Testis (tissue), 2 donors: ENCODE measurements at regions not wholly inside any gene's neighbourhood (a gene's known extent, or its start where the extent isn't known, plus 50 kb on each side); places are given as distances from the start of the nearest gene placed in this dataset.

Experiments used
- DNase-seq: peaks from one replicate; pipeline ENCODE4 v3.0.0-alpha.2; 2019
- H3K27ac ChIP-seq, 2 donors: fragments of 200-600 bp; sonication (generic); one replicate each; pipeline ENCODE4 v1.5.1; 2019
- H3K27me3 ChIP-seq: fragments of 200-600 bp; sonication (generic); one replicate; pipeline ENCODE4 v1.5.1; 2019
- H3K36me3 ChIP-seq: fragments of 200-600 bp; sonication (generic); one replicate; pipeline ENCODE4 v1.5.1; 2017; ENCODE audit warnings: low read depth; ENCODE audit errors: missing control alignments
- H3K4me1 ChIP-seq: fragments of 200-600 bp; sonication (generic); one replicate; pipeline ENCODE4 v1.5.1; 2019
- H3K4me3 ChIP-seq, 2 donors: fragments of 200-600 bp; sonication (generic); one replicate each; pipeline ENCODE4 v1.5.1; 2017 to 2019
- H3K9me3 ChIP-seq: fragments of 200-600 bp; sonication (generic); one replicate; pipeline ENCODE4 v1.5.1; 2017
- CTCF ChIP-seq, 3 experiments: fragments of 450-650 bp in 2 of 3; fragments of 200-600 bp in 1 of 3; sonication (generic) in 1 of 3; IDR thresholded peaks; one replicate each; pipeline ENCODE4 v1.5.1; 2016 to 2019; ENCODE audit warnings: antibody characterized with exemption in 3 of 3, mild to moderate bottlenecking in 2 of 3, moderate library complexity in 1 of 3
- POLR2A ChIP-seq: fragments of 450-650 bp; IDR thresholded peaks from one replicate; pipeline ENCODE4 v1.6.1; 2017; ENCODE audit warnings: antibody characterized with exemption, mild to moderate bottlenecking, moderate library complexity
- WGBS, 2 donors: methylation state at CpG; one replicate each; pipeline ENCODE4 v1.1.5; 2018; 5-methylcytosine and 5-hydroxymethylcytosine counted together
- intact Hi-C: fragments of 100-400 bp; cut with DNase I; formaldehyde crosslinking; loops from one replicate; pipeline ENCODE4 v1.15.1; 2023; ENCODE audit warnings: low total_unique reads

- no peak overlapping the region for H3K4me3 ChIP-seq
- H3K36me3 ChIP-seq, result no peaks in the 10 kb centered on the region
These were observed 152.1 kb upstream of the KYNU start for GRCh38 chr2:142725386-142725785.

DNA sequence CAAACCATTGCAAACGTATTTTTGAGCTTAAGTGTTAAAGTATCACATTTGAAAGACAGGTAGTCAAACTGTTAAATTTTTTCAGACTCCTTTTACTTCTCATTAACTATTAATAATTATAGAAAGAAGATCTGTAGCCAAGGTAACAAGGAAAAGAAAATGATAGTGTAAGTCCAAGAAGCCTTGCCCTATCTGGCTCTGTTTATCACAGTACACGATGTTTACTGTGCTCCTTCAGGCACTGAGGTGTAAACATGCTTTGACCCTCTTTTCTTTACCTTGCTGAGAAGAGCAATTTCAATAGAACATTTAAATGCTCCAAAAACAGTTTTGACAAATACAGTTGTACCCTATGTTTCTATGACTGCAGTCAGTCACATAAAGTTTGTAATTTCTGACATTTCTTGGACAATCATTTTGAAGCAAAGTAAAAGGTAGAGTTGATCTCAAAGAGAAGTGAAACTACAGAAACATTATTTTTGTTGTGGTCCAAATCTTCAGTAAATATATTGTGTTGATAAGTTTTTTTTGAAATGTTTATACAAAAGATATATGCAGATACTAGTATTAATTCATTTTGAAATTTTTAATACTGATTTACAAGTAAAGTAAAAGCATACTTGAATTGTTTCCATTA is 152.6 kb upstream of the KYNU start:
- intact Hi-C loops, result no loop called here

More at GRCh38 chr2:142725386-142725785, 152.1 kb upstream of the KYNU start:
- Histone ChIP-seq H3K27ac (no peak overlapping the region), H3K4me1 (no peaks in the 10 kb centered on the region), H3K27me3 (no peaks in the 10 kb centered on the region), H3K9me3 (no peaks in the 10 kb centered on the region)
- intact Hi-C loops, result no loop called here
- 84 to 85% methylated on average over 2 of the region's 2 CpGs for WGBS, 2 donors
- no peak for DNase-seq
- TF ChIP-seq POLR2A (no peak), CTCF (IDR thresholded peaks at IDR 0.05) (no peak)

DNA sequence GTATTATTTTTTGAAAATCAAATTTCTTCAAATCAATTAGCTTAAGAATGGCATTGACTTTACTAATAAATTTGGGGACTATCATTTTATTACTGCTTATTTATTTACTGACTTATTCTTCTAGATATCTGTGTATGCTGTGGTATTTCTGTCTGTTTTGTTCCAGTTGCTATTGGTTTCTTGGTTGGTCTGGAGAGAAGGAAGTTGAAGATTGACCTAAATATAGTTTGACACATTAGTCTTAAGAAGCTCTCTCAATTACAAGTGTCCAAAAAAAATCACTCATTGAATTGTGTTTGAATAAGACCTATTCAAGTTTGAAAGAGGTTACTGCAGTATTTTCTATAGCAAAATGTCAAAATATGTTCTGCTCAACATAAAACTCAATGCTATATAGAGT is 153.3 kb upstream of the KYNU start:
- no peaks in the 10 kb centered on the region for H3K9me3 ChIP-seq
- no peaks in the 10 kb centered on the region for H3K36me3 ChIP-seq
- intact Hi-C loops, result no loop called here
- no peak overlapping the region for H3K4me3 ChIP-seq
- no peaks in the 10 kb centered on the region for H3K27me3 ChIP-seq
- no peak overlapping the region for H3K27ac ChIP-seq
- H3K4me1 ChIP-seq, result no peaks in the 10 kb centered on the region
- TF ChIP-seq CTCF (IDR thresholded peaks at IDR 0.05) (no peak), POLR2A (no peak)
- DNase-seq, result no peak

More for the DNA sequence above, 152.6 kb upstream of the KYNU start:
- H3K27ac ChIP-seq, result no peak overlapping the region
- H3K27me3 ChIP-seq, result no peaks in the 10 kb centered on the region
- no peaks in the 10 kb centered on the region for H3K36me3 ChIP-seq
- H3K4me3 ChIP-seq, result no peak overlapping the region
- no peaks in the 10 kb centered on the region for H3K9me3 ChIP-seq
- 77 to 79% methylated on average over 2 of the region's 2 CpGs for WGBS, 2 donors
- H3K4me1 ChIP-seq, result no peaks in the 10 kb centered on the region
- no peak for DNase-seq
- no peak for TF ChIP-seq CTCF (IDR thresholded peaks at IDR 0.05)
- TF ChIP-seq POLR2A, result no peak

DNA sequence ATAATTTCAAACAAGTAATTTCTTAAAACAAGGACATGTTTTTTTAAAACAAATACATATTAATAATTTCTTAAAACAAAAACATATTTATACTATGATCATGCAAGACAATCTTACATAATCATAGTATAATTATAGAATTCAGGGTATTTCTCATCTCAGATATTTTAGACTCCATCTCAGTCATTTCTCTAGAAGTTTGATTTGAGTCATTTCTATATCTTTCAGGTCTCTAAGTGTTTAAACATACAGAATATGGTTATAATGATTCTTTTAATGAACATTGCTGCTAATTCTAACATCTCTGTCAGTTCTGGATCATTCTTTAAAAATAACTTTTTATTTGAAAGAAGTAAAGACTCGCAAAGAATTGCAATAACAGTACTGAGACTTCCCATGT is 154.2 kb upstream of the KYNU start:
- DNase-seq, result no peak
- Histone ChIP-seq H3K4me3 (no peak overlapping the region), H3K27ac (no peak overlapping the region), H3K9me3 (no peaks in the 10 kb centered on the region), H3K36me3 (no peaks in the 10 kb centered on the region), H3K27me3 (no peaks in the 10 kb centered on the region), H3K4me1 (no peaks in the 10 kb centered on the region)
- 86 to 92% methylated on average over 1 of the region's 1 CpG for WGBS, 2 donors
- intact Hi-C loops, result no loop called here
- TF ChIP-seq POLR2A, result no peak
- TF ChIP-seq CTCF (IDR thresholded peaks at IDR 0.05), result no peak

GRCh38 chr2:142722569-142722968 is 154.9 kb upstream of the KYNU start:
- Histone ChIP-seq H3K27me3 (no peaks in the 10 kb centered on the region), H3K4me3 (no peak overlapping the region), H3K9me3 (no peaks in the 10 kb centered on the region), H3K27ac (no peak overlapping the region), H3K4me1 (no peaks in the 10 kb centered on the region), H3K36me3 (no peaks in the 10 kb centered on the region)
- intact Hi-C loops, result no loop called here
- TF ChIP-seq POLR2A (no peak), CTCF (IDR thresholded peaks at IDR 0.05) (no peak)
- no peak for DNase-seq
